Stimulated activated CD8-positive, alpha-beta memory T cell treated with anti-CD3 and anti-CD28 coated beads, Interleukin-2, amount 100 ng/mL, for 1 hour (primary cell): ENCODE measurements at regions not wholly inside any gene's neighbourhood (a gene's known extent, or its start where the extent isn't known, plus 50 kb on each side); places are given as distances from the start of the nearest gene placed in this dataset.

ENCODE experiments used
- DNase-seq, 2 donors: peaks; one replicate each; pipeline ENCODE4 v3.0.0-alpha.2; 2020; ENCODE audit warnings: low read depth in 2 of 2

- DNase-seq: no peak
Measured at GRCh38 chr10:3723766-3724165, 61.2 kb downstream of the KLF6 start.

GRCh38 chr10:3720228-3721019 lies 64.6 kb downstream of the KLF6 start:
- no peak for DNase-seq

- no peak for DNase-seq
Measured at GRCh38 chr10:3719024-3719843, 65.8 kb downstream of the KLF6 start.

GRCh38 chr10:3716093-3716492 lies 68.9 kb downstream of the KLF6 start:
- no peak for DNase-seq

- DNase-seq: no peak
Measured at GRCh38 chr10:3714967-3715366, 70.0 kb downstream of the KLF6 start.

DNA sequence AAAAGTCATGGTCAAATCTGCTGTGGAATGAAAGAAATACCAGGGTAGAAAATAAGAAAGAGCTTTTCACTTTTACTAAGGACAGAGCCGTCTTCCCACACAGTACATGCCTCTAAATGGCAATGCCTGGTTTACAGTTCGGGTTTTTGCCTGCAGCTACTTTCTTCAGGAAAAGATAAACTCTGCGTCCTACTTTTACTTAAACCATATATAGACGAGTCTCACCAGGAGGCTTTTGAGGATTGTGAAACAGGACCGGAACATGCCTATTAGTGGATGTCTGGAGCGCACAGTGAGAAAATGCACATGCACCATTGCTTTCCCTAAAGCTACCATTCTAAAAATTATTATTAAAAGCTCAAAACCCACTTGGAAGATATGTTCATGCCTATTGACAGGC lies 70.5 kb downstream of the KLF6 start:
- no peak for DNase-seq

GRCh38 chr10:3712707-3713106 lies 72.3 kb downstream of the KLF6 start:
- DNase-seq: no peak

DNA sequence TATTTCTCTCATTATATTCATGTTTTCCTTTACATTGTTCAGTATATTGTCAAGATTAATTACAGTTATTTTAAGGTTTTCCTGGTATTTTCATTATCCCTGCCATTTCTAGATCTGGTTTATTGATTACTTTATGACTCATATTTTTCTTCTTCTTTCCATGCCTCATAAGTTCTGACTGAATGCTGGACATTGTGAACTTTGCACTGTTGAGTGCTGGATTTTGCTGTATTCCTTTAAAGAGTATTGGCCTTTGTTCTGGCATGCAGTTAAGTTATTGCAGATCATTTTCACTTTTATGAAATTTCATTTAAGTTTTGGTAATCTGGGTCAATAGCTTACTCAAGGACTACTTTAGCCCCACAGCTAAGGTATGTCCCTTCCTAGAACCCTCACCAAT lies 73.1 kb downstream of the KLF6 start:
- DNase-seq: no peak

DNA sequence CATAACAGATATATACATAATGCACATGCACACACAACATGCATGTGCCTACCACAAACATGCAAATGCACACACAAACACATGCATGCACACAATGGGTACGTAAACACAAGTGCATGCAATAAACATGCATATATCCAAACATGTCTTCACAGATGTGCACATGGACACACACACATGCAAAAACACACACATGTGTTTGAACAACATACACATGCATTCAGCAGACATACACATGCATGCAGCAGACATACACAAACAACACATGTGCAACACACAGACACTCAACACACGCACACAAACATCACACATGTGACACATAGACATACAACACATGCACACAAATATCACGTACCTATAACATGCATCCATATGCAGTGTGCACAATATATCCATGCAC lies 74.2 kb downstream of the KLF6 start:
- no peak for DNase-seq

- no peak for DNase-seq
Measured at GRCh38 chr10:3709456-3710060, 75.5 kb downstream of the KLF6 start.

- no peak for DNase-seq
Measured at GRCh38 chr10:3708852-3709251, 76.2 kb downstream of the KLF6 start.

- DNase-seq: no peak
Measured at GRCh38 chr10:3704565-3705325, 80.3 kb downstream of the KLF6 start.

DNA sequence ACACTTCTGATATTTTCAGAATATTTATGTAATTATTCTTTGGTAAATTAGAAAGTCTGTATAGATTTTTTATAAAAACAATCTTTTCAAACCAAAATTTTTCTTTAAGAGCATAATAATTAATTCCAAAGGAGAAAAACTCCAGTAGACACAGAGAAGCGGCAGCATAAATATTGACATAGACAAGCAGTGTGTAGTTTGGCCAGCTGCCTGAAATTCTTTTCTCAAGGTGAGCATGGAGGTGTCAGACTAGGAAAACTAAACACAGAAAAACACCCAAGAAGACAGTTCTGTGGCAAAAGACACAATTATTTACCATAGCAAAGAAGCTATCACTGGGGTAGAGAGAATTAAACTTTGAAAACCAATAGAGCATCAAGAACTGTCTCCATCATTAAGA lies 82.4 kb downstream of the KLF6 start:
- DNase-seq: no peak

DNA sequence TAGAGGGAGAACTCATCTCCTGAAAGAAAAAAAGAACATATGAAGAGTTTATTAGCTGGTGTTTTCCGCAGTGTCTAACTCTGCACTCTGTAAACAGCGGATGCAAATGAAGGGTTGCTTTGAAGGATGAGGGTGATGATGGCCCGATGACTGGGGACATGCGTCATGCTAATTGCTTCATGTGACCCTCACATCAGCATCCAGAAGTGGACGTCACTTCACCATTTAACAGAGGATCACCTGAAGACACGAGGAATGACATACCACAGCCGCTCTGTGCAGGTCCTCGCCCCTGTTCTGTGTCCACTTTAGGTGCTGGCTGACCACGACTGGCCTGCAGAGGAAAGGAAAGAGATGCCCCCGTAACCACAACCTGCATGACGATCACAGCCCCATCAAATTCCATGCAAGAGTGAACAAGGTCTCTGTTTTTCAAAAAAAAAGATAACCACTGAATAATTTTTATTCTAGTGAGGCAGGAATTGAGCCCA lies 82.9 kb downstream of the KLF6 start:
- DNase-seq: no peak

DNA sequence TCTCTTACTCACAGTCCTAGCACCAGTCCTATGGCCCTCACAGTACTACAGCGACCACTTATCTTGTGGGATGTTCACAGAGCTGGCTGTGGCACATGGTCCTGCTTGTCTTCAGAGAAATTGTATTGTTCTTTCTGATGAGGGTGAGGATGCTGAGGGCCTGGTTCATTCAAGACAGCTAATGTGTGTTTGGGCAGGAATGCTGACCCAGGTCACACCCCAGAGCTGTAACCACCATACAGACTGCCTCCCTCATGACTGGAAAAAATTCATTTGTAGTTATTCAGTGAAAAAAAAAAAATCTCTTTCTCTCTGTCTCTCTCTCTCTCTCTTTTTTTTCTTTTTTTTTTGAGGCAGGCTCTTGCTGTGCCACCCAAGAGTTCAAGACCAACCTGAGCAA lies 83.5 kb downstream of the KLF6 start:
- DNase-seq: no peak

GRCh38 chr10:3700531-3701076 lies 84.4 kb downstream of the KLF6 start:
- DNase-seq: no peak

DNA sequence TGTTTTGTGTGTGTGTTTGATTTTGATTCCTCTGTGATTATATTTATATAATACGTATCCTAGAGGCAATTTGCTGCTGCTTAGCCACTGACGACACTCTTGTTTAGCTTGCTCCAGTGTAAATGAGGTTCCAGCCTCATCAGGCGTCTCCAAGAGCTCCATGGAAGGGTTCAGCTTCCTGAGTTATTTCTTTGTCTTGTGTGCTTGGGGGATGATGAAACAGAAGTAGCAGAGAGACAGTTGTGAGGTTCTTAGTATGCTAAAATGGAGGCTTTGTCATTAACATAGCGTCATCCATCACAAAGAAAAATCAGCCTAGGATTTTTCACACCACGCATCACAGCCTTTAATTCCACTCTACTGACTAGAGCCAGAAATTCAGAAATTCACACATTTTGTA lies 85.1 kb downstream of the KLF6 start:
- DNase-seq: no peak

- no peak for DNase-seq
Measured at GRCh38 chr10:3698312-3698711, 86.7 kb downstream of the KLF6 start.

GRCh38 chr10:3693698-3694080 lies 91.3 kb downstream of the KLF6 start:
- no peak for DNase-seq

- DNase-seq: no peak
Measured at GRCh38 chr10:3693022-3693697, 91.8 kb downstream of the KLF6 start.

- DNase-seq: no peak
Measured at GRCh38 chr10:3692387-3692999, 92.5 kb downstream of the KLF6 start.
